Skin of body (tissue), 1 donor: ENCODE measurements at regions not wholly inside any gene's neighbourhood (a gene's known extent, or its start where the extent isn't known, plus 50 kb on each side); places are given as distances from the start of the nearest gene placed in this dataset.

Experiments
- DNase-seq: peaks from one replicate; lab custom pipeline; 2025; lab: John Stamatoyannopoulos, UW

- no peak for DNase-seq
These were observed 139.0 kb upstream of the NTM start for GRCh38 chr11:131231317-131231940.

- no peak for DNase-seq
These were observed 138.2 kb upstream of the NTM start for GRCh38 chr11:131232261-131232660.

DNA sequence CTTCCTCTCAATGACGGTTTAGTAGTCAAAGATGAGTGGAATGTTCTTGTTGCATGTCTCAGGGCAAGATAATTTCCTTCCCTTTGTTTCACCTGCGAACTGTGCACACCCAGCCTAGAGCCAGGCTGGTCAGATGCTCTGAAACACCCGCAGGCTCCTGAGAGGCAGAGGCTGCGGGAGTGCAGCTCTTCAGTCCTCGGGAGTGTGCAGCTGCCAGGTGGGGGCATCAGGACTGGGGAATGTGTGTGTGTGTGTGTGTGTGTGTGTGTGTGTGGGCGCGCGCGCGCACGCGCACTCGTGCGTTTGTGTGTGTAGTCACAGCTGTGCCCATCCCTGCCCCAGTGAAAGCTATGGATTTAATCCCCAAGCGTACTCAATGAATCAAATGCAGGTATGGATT lies 136.2 kb upstream of the NTM start:
- DNase-seq: no peak

DNA sequence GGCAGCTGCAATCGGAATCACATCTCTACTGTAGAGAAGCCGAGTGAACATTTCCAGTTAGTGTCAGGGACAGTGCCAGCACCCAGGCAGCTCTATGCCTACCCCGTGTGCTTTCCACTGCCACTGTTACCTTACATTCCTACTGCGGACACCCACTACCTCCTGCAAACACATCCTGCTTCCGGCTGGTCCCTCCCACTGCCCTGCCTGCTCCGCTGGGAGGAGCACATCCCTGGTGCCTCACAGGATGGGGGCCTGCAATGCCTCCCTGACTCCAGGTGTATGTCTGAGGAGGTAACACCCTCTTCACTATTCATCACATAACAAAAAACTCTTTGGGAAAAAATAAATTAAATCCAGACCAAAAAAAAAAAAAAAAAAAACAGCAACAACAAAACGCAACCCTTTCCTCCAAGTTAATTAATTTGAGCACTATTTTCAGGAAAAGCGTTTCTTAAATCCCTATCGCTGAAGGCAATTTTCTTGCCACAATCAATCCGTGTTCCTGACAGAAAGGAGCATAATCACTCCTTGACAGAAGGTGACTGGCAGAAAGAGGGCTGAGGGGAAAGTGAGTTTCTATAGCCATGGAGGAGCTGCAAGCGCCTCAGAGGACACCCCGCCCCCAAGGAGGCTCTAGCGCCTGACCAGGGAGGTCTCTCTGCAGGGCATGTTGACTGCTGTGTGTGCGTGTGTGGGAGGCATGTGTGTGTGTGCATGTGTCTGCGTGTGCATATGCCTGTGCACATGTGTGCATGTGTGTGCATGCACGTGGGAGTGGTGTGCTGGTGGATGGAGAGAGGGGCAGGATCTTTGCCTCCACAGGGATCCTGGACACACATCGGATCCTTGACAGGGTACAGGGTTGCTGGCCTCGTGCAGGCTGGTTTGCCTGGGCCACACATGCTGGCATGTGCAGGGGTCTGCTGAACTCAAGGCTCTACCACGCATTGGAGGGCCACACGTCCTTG lies 134.8 kb upstream of the NTM start:
- DNase-seq: no peak

DNA sequence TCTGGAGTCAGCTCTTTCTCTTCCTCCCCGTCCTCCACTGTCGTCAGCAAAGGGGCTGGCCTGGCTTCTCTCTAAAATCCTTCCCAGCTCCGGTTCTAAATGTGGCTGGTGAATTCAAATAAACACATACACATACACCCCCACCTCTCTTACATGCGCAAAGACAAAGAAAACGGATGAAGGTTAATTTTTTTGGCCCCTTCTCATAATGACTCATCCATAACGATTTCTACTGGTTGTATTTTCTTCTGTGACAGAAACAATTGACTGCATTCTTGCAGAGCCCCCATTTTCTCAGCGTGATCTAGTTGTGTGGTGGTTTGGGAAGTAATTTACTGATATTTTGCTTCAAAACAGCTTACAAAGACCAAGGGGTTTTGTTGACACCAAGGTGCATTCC lies 130.0 kb upstream of the NTM start:
- no peak for DNase-seq

DNA sequence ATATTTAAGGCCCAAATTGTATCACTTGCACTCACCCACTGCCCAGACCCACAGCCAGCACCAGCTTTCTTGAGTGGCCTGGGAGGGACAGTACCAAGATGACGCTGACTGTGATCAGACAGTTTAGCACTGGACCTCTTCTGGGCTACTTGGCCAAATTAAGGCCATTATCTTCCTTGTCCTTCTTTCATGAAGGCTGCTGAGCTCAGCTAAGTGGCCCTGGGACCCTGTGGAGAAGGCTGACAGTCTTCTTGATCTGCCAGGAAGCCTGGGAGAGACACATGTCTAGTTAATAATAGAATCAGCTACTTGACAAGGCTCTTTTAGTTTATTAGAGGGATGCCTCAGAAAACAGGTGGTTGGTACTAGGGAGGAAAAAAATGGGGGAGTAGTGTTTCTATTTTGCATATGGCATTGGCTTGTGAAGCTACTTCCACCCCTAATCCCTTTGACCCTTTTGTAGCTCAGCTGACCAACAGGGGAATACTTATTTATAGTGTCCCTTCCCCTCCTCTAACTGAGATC lies 127.9 kb upstream of the NTM start:
- no peak for DNase-seq

DNA sequence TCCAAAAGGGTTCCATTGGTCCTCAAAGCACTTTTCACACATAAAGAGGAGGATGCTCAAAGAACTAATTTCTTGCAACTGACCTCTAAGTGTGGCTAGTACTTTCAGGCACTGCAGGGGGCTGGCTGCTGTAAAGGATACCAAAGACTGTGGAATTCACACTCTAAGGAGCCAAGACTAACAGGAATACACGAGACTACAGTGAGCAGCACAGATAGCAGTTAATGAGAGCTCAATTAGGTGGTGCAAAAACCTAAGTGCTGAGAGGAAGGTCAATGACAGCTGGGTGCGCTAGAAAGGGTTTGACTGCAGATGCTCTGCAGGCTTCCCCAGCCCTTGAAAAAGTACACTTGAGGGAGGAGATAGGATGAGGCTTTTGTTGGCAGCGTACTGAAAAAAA lies 124.3 kb upstream of the NTM start:
- DNase-seq: no peak

GRCh38 chr11:131246663-131247062 lies 123.8 kb upstream of the NTM start:
- DNase-seq: no peak

DNA sequence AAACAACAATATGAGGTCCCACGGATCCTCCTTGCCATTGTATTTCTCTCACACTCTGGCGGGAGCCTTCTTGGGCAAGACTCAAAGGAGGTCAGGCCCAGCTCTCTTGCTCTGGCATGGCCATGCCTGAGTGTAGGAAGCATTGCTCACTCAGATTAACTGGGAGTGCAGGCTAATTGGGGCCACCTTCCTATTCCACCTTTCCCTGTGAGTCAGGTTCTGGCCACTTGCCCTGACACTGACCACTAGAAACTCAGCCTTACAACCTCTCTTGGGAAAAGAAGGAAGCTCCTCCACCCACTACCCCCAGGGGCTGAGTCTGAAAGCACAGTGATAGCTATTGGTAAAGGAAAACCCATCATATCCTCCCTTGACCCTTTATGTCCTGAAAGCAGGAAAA lies 121.8 kb upstream of the NTM start:
- no peak for DNase-seq

GRCh38 chr11:131253142-131253655 lies 117.2 kb upstream of the NTM start:
- DNase-seq: no peak

DNA sequence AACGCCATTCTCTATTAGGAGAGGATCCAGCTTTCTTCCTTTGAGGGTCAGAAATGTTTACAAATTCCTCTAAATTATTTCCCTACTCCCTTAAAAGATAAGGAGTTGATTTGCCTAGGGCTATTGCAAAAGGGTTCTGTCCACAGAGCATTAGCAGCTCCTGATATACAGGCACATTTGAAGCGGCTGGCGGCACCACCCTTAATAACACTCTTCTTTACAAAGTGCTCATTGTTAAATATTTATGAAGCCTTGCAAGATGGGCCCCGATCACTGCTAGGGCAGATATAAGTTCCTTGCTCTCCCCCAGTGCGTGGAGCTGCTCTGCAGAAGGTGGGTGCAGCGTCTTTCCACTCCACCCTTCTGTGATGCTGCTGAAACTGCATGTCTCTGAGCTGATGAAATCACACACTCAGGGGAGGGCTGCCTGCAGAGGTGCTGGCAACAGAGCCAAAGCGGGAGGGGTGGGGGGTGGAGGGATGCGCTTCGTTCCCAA lies 116.7 kb upstream of the NTM start:
- DNase-seq: no peak

DNA sequence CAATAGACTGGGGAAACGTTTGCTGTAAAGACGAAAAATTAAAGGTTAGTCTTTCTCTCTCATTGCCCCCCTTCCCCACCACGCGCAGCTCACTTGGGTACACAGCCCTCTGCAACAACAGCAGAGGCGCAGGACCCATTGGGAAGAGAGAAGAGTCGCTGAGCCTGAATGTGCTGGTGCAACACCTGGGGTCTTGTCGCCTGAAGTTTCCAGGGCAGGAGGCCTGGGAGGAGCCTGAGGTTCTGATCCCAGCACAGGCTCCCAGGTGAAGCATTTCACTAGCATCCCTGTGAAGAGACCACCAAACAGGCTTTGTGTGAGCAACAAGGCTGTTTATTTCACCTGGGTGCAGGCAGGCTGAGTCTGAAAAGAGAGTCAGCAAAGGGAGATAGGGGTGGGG lies 116.2 kb upstream of the NTM start:
- no peak for DNase-seq

DNA sequence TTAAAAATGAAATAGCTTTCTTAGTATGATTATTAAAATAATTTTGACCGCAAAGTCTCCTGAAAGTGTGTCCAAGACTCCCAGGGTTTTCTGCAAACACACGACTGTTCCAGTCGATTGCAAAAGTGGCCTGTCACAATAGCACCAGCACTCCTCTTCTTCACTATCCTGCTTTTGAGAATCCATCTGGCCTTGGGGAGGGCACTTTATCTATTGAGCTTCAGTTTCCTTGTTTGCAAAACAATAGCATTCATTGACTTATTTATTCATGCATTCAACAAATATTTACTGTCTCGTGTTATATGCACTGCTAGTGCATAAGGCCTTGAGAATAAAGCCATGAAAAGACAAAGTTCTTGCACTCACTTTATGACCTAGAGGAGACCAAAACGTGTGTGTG lies 96.2 kb upstream of the NTM start:
- no peak for DNase-seq

- DNase-seq: no peak
These were observed 94.8 kb upstream of the NTM start for GRCh38 chr11:131275580-131275979.

DNA sequence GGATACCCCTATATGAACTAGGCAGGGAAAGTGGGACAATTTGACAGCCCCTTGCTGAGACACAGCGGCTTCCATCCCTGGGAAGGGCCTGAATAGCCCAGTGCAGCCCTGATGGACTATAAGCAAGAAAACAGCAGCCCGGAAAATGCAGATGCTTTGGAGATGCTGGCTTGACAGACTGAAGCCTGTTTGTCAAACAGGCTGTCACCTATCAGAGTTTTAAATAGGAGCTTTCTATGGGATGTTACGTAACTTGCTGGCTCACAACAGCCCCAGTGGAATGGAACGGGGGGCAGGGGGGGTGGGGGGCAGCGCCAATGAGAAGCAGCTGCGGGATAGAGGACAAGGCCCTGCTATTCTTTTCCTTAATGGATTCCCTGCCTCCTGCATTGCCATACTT lies 91.9 kb upstream of the NTM start:
- DNase-seq: no peak

GRCh38 chr11:131279654-131280384 lies 90.6 kb upstream of the NTM start:
- no peak for DNase-seq

GRCh38 chr11:131281316-131281715 lies 89.1 kb upstream of the NTM start:
- DNase-seq: no peak

GRCh38 chr11:131284041-131284440 lies 86.4 kb upstream of the NTM start:
- DNase-seq: no peak

- DNase-seq: no peak
These were observed 81.8 kb upstream of the NTM start for GRCh38 chr11:131288521-131289091.

DNA sequence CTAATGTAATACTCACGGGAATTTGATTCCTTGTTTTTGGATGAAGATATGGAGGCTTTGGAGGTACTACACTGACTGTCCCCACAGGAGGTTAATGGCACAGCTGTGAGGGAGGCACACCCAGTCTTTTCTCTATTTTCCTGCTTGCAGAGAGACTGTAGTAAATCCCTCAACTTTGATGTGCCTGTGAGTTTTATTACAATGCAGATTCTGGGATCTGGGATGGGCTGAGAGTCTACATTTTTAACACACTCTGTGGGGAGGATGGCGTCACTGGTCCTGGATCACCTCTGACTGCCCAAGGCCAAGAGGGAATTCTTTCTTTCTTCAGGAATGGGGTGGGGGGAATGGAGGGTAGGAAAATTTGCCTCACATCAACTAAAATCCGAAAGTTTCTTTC lies 80.2 kb upstream of the NTM start:
- DNase-seq: no peak

DNA sequence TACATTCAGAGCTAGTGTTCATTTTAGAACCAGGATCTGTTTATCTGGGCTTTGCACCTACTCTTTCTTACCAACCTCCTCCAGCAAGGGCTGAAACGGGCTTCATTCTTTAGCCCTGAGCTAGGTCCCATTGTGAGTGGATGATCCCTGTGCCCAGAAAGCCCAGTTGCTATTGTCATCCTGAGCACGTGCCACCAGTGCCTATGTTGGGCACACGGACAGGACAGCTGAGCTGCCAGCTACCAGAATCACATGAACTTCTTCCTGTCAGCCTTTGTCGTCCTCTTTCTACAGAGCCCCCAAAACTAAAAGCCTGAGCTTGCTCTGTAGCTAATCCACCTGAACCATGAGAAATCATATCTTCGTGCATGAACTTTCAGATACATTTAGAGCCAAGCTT lies 74.4 kb upstream of the NTM start:
- no peak for DNase-seq
